ENCODE measurements at regions not wholly inside any gene's neighbourhood (a gene's known extent, or its start where the extent isn't known, plus 50 kb on each side); places are given as distances from the start of the nearest gene placed in this dataset.

GRCh38 chr14:84432676-84433075 lies 1097.3 kb upstream of the FLRT2 start:
- Histone ChIP-seq H3K4me3 (replicated peaks in 1 of 3; ENCODE audit: insufficient read depth in 1 of 3, low read depth in 1 of 3, low read length in 3 of 3) (no peak overlapping the region), H3K4me2 (ENCODE audit: insufficient read depth, low read length) (no peak overlapping the region), H3K9me3 (replicated peaks; ENCODE audit: control insufficient read depth, insufficient read depth, low read length) (no peaks in the 10 kb centered on the region), H4K20me1 (replicated peaks; ENCODE audit: control insufficient read depth, extremely low read depth, insufficient read depth, low read length) (no peaks in the 10 kb centered on the region), H3K27ac (ENCODE audit: insufficient read depth, low read depth, low read length) (no peak overlapping the region), H3K36me3 (ENCODE audit: control insufficient read depth in 2 of 2, extremely low read depth in 1 of 2, insufficient read depth in 2 of 2, low read length in 2 of 2) (no peaks in the 10 kb centered on the region), H3K9me1 (replicated peaks; ENCODE audit: control insufficient read depth, extremely low read depth, insufficient read depth, low read length) (no peaks in the 10 kb centered on the region), H2AFZ (ENCODE audit: low read depth, low read length) (no peak overlapping the region), H3K4me1 (ENCODE audit: control insufficient read depth, extremely low read depth, insufficient read depth, low read length) (no peaks in the 10 kb centered on the region), H3K79me2 (ENCODE audit: control insufficient read depth, insufficient read depth, low read length) (no peaks in the 10 kb centered on the region), H3K27me3 (ENCODE audit: control insufficient read depth in 2 of 2, insufficient read depth in 2 of 2, low read length in 2 of 2) (no peaks in the 10 kb centered on the region), H3K9ac (replicated peaks; ENCODE audit: extremely low read depth, insufficient read depth, low read length) (no peak overlapping the region)
- ChIA-PET CTCF (no interaction called here), POLR2A (no interaction called here)
- DNase-seq (ENCODE audit: low read depth, low spot score): no peak
- FAIRE-seq: no peak
- dilution Hi-C loops (cut with MboI; ENCODE audit: extremely low pct_ligation_motif_present, low sequenced_read_pairs): no loop called here
- BruUV-seq (replicated peaks): no TSS peak
- intact Hi-C loops (cut with micrococcal nuclease): no loop called here
- TF ChIP-seq EZH2 (IDR thresholded peaks at IDR 0.05; ENCODE audit: borderline replicate concordance, low read depth, low read length, severe bottlenecking) (no peak), MYC (IDR thresholded peaks at IDR 0.05; ENCODE audit: low read depth, low read length) (no peak), POLR2AphosphoS5 (IDR thresholded peaks at IDR 0.05; ENCODE audit: insufficient read depth, low read depth, low read length) (no peak), JUN (IDR thresholded peaks at IDR 0.05; ENCODE audit: borderline replicate concordance, insufficient read depth, insufficient read length, low read depth) (no peak), POLR2A (IDR thresholded peaks at IDR 0.05; ENCODE audit: low read depth, low read length) (no peak), GATA2 (IDR thresholded peaks at IDR 0.05; ENCODE audit: insufficient read depth, insufficient read length, low read depth, low read length) (no peak), MAX (IDR thresholded peaks at IDR 0.05; ENCODE audit: insufficient read depth, insufficient read length) (no peak), FOS (IDR thresholded peaks at IDR 0.05; ENCODE audit: borderline replicate concordance, insufficient read depth, low read length) (no peak)
- TF ChIP-seq, protein P1, sequence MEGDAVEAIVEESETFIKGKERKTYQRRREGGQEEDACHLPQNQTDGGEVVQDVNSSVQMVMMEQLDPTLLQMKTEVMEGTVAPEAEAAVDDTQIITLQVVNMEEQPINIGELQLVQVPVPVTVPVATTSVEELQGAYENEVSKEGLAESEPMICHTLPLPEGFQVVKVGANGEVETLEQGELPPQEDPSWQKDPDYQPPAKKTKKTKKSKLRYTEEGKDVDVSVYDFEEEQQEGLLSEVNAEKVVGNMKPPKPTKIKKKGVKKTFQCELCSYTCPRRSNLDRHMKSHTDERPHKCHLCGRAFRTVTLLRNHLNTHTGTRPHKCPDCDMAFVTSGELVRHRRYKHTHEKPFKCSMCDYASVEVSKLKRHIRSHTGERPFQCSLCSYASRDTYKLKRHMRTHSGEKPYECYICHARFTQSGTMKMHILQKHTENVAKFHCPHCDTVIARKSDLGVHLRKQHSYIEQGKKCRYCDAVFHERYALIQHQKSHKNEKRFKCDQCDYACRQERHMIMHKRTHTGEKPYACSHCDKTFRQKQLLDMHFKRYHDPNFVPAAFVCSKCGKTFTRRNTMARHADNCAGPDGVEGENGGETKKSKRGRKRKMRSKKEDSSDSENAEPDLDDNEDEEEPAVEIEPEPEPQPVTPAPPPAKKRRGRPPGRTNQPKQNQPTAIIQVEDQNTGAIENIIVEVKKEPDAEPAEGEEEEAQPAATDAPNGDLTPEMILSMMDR (IDR thresholded peaks at IDR 0.05; ENCODE audit: extremely low read depth in 1 of 2, insufficient read depth in 1 of 2, low read depth in 1 of 2, low read length in 2 of 2): no peak
